Activated naive CD4-positive, alpha-beta T cell treated with Interleukin-2 at 50 U/mL for 16 hours (primary cell): ENCODE measurements at regions not wholly inside any gene's neighbourhood (a gene's known extent, or its start where the extent isn't known, plus 50 kb on each side); places are given as distances from the start of the nearest gene placed in this dataset.
"Not testable (repeated sequence)": the region's sequence is repeated elsewhere in the genome, so short reads cannot be mapped to it uniquely, and the experiment has no call there.

Experiments
- DNase-seq: peaks from one replicate; pipeline ENCODE4 v3.0.0-alpha.2; 2020

DNA sequence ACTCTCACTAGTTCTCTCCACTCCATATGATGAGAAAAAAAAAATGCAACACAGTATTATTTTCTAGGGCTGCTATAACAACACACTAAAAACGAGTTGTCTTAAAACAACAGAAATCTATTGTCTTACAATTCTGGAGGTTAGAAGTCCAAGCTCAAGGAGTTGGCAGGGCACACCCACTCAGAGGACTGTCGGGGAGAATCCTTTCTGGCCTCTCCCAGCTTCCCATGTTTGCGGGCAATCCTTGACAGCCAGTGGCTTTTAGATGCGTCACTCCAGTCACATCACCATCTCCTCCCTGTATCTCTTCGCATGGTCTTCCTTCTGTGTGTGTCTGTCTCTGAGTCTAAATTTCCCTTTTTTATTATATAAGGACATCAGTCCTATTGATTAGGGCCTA, 64.0 kb upstream of the KIF2A start:
- DNase-seq = not testable (repeated sequence)

DNA sequence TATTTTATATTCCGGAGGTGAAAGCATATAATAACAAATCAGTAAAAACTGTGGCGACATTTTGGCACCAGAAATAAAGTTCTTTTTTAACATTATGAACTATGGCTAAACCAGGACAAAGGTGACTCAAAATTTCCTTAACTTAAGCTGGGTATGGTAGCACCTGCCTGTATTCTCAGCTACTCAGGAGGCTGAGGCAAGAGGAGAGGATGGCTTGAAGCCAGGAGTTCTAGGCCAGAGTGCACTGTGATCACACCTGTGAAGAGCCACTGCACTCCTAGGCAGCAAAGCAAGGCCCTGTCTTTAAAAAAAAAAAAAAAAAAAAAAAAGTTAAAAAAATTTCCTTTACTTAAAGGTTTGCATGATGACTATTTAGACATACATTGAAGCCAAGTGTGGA, 63.0 kb upstream of the KIF2A start:
- DNase-seq = not testable (repeated sequence)

DNA sequence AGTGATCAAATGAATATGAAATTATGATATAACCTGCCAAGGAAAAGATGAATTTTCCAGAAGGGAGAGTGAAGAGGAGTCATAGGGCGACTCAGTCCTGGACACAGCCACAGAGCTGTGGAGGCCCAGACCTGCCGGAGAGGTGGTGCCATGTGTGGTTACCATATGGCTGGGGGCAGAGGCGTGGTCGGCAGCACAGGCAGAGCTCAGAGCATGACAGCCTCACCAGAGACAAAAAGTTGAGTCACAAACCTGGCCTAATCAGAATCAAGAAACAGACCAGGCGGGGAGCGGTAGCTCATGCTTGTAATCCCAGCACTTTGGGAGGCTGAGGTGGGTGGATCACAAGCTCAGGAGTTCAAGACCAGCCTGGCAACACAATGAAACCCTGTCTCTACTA, 57.8 kb upstream of the KIF2A start:
- DNase-seq = not testable (repeated sequence)

DNA sequence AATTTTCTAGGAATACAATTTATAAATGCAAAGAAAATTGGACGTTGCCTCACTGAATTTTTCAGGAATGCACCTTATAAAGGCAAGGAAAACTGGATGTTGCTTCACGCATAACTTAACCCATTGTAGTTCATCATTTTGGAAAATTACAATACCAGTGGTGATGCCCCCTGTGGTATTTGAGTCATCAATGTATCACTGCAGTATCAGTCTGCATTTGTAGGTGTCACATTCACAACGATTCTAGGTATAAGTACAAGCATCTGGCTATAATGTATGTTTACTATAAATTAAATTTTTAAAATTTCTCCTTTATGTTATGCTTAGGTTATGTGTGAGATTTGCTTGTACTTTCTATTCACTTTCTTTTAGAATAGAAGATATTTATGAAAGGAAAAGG, 55.9 kb upstream of the KIF2A start:
- DNase-seq = not testable (repeated sequence)

DNA sequence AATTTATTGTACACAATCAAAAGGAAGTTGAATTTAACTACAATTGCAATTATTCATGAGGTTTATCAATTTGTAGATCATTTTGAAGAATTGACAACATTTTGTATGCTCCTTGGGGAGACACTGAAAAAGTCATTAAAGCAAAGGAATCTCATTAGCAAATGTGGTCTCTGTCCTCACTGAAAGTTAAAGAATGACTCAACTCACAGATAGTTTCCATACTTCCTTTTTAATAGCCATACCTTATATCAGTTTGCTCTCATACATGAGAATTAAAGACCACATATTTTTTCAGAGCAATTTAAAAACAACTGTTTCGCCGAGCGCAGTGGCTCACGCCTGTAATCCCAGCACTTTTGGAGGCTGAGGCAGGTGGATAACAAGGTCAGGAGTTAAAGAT, 55.1 kb upstream of the KIF2A start:
- not testable (repeated sequence) for DNase-seq

DNA sequence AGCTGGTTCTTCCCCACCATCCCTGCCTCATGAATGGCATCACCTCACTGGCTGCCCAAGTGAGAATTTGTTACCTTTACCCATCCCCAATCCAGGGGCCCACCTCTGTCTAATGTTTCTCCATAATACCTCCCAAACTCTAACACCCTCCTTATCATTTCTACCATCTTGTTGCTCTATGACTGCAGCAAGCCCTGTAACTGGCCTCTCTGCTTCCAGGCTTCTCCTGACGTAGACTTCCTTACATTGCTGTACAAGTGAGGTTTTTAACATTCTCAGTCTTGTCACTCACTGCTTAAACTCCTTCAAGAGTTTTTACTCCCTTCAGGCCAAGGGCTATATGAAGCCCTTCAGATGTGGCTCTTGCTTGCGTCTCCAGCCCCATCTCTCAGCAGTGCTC, 53.5 kb upstream of the KIF2A start:
- DNase-seq = not testable (repeated sequence)

DNA sequence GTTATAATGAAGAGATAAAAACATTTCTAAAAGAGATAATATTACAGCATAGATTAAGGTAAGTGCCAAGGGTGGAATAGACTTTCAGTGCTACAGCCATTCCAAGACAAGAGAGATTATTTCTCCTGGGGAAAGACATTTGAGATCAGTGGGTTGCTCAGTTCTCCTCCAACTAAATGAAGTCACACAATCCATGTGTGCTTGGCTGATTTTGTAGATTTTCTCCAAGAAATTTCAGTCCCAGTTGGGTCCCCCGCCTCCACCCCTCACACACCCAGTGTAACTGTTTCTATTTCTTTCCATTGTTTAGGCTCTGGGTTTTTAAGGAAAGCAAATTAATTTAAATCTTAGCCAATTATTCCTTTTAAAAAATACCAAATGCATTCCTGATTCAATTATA, 50.5 kb upstream of the KIF2A start:
- DNase-seq = not testable (repeated sequence)

DNA sequence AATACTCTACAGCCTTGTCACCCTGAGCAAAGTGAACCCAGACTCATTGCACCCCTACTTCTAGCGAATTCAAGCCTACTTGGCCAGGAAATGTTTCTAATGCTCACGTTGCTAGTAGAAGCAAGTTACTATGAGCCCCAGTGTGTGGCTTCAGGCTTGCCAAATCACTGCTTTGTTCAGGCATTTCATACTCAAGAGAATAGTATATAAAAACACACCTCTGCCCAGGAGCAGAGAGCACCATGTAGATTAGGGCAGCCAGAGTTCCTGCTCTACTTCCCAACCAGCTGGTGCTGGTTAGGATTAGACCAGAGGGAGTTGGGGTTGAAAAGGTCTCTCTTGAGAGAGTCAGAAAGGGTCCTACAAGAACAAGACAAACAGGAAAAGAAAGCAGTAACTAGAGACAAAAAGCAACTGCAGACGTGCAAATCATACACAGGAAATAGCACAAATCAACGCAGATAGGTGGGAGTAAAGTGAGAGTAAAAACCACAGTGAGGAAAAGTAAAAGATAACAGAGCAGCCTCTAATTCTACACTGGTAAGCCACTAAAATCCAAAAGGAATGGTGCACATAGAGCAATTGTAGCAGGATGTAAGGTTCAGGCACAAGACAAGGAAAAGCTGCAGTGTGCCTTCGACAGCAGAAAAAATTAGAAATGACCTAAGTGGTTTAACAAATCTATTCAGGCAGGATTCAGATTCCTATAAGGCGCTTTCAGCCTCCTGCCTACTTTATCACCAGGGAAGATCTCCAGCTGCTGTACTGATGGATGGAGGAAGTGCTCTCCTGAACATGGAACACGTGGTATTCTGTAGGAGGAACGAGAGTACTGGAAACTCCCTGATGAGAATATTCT, 49.6 kb upstream of the KIF2A start:
- DNase-seq = no peak
